NCI-H146 treated with DMSO at 0.1 percent for 48 hours (cell line): ENCODE measurements at regions not wholly inside any gene's neighbourhood (a gene's known extent, or its start where the extent isn't known, plus 50 kb on each side); places are given as distances from the start of the nearest gene placed in this dataset.
"Not testable (repeated sequence)": the region's sequence is repeated elsewhere in the genome, so short reads cannot be mapped to it uniquely, and the experiment has no call there.

Experiments used
- DNase-seq: peaks from one replicate; lab custom pipeline; 2025; ENCODE audit not compliant: unreplicated experiment; lab: John Stamatoyannopoulos, UW

DNA sequence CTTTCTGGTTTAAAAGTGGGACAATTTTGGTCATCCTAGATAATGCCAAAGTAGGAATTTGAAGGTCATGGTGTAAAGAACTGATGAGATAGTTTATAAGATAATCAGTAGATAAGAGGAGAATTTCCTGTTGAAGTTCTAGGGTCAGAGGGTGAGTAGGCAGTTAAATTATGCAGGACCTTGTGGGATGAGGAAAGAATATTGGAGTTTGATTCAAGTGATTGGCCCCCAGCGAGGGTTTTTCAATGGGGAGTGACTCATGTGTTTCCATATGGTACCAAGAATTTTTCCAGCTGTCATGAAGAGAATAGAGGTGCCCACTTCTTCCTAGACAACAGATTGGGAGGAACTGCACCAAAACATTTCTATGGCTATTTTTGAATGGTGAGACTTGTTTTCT, 940.2 kb upstream of the ZEB2 start:
- DNase-seq: no peak

DNA sequence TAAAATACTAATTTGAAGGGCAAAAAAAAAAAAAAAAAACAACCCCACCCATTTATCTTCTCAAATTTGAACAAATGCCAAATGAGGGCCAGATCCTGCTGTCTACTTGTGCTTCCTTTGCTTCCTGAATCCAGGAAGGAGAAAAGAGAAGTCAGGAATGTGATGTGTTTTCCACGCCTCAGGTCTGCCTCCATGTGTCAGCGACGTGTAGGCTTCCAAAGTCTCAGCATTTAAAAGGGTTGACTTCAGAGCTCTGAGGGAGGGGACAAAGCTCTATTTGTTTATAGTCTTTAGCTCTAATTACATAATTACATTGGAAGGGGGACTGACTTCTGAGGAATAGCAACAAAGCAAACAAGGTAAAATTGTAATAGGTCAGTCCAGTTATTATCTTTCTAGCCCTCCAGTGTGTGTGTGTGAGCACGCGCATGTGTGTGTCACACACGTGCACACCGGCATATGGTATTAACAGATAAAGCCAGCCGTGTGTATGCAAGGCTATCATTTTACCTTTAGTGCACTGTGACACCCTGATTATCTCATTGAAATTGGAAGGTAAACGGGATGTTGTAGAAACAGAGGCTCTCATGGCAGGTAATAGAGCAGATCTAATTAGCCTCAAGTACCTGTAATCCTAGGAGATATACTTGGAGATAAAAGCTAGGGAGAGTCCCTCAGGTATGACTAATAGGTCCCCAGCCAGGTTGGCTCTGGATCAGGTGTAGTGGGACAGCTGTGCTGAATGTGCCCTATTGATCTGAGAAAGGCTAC, 911.4 kb upstream of the ZEB2 start:
- DNase-seq: peak; percentile 98

DNA sequence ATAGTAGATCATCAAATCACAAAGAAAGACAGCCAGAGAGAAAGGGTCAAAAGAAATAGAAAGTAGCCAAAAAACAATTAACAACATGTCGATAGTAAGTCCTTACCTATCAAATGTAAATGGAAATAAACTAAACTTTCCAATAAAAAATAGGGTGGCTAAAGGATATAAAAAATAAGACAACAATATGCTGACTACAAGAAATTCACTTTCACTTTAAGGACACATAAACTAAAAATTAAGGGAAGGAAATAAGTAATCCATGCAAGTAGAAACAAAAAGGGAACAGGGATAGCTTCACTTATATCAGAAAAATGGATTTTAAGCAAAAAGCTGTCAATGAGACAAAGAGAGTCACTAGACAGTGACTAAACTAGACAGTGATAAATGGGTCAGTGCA, 903.9 kb upstream of the ZEB2 start:
- DNase-seq: no peak

DNA sequence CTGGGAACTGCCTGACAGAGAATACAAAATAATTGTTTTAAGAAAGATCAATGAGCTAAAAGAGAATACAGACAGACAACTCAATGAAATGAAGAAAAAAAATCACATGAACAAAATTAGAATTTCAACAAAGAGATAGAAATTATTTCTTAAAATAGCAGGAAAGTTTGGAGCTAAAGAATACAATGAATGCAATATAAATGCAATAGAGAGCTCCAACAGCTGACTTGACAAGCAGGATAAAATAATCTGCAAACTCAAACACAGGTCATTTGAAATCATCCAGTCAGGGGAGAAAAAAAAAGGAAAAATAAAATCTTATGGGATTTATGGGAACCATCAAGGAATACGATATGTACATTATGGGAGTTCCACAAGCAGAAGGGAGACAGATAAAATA, 902.7 kb upstream of the ZEB2 start:
- no peak for DNase-seq

DNA sequence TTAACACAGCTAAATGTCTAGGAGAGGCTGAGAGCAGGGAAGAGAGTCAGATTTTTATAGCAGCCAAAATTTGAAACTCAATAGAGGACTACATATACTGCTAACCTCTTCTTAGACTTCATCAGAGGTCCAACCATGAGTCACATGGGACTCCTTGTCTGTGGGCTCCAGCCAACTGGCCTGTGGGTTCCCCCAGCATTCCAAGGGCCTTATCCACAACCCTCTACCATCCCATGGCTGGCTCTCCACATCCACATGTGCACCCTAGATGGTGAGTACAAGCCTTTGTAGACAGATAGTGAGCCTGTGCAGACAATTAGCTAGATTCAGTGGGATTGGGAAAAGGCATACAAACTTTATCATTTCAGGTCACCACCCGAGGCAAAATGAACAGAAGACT, 901.9 kb upstream of the ZEB2 start:
- no peak for DNase-seq

DNA sequence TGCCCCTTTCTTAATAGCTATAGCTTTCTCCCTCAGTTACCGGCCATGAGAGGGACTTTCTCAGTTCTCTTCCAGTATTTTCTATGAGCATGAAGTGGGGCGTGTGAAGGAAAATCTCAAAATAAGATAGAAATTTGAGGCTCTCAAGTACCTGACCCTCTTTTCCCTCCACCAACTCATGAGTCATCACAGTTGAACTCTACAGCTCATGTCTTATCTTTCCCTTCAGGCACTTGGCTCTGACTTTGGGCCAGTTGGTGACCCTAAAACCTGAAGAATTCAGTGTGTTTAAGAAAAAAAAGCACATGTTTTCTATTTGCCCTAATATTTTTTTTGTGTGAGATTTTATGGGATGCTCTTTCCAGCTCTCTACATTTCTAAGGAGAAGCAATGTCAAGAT, 896.7 kb upstream of the ZEB2 start:
- DNase-seq: no peak

DNA sequence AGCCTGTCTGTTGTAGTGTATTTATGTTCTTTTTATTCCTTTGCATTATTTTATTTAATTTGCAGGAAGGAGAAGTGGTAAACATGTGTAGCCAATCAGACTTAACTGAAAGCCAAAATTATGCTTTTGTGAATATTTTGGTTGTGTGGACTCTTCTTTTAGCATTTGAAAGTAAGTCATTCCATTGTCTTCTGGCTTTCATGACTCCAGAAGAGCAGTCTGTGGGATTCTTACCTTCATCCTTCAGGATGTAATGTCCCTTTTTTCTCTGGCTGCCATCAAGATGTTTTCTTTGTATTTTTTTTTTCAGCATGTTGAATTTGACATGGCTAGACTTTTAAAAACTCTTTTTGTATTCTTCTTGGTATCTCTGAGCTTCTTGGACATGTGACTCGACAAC, 895.2 kb upstream of the ZEB2 start:
- no peak for DNase-seq

DNA sequence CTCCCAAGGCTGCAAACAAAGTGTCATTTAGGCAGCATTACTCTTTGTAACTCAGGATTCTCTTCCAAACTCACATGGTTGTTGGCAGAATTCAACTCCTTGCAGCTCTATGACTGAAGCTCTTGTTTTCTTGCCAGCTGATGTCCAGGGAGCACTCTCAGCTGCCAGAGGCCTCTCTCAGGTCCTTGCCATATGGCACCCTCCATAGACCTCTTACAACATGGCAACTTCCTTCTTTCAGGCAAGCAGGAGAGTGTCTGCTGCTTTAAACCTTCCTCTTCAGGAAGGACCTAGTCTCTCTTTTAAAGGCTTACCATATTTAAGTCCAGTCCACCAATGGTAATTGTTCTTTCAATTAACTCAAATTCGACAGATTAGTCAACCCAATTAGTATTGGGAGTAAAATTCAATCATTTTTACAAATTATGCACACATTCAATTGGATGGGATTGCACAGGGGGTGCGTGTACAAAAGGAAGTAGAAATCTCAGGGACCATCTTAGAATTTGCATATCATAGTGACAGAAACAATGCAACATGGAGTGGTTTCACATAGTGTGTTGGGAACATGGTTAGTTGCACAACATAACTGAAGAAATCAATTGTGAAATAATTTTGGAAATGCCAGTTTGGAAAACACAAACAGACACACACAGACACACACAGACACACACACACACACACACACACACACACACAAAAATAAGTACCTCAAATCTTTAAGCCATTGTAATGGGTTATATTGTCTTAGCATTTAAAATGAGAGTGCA, 893.5 kb upstream of the ZEB2 start:
- DNase-seq: no peak

DNA sequence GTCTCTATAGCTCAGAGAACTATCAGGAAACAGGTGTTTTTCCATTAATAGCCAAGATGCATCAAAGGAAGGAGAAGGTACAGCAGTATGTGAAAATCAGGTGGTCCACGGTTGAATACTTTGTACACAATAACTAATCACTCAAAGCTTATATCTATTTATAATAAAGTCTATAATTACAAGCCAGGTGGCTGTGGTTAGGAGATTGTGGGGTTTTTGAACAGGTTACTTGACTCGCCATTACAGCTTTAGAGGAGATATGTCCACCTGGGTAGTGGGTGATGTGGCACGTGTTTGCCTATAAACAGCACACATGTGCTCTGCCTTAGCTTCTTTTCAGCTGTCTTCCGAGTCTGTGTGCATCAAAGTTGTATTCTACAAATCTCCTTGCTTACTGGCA, 892.2 kb upstream of the ZEB2 start:
- DNase-seq: peak; percentile 49

DNA sequence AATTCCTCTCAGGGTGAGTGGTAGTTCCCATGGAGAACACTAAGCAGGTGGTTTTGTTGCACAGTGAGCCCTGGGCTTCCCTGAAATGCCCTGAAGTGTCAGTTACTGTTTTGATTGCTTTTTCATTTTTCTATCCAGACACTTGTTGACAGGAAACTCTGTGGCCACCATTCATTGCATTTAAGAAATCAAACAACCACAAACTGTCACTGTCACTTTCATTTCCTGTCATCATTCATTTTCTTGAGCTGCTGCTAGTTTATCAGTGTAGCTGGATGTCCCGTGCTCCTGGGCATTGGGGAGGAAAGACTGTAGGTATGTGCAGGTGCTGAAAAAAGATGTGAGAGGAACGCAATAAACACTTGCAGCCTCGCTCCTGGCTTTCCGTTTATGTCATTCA, 891.6 kb upstream of the ZEB2 start:
- DNase-seq: peak; percentile 8

DNA sequence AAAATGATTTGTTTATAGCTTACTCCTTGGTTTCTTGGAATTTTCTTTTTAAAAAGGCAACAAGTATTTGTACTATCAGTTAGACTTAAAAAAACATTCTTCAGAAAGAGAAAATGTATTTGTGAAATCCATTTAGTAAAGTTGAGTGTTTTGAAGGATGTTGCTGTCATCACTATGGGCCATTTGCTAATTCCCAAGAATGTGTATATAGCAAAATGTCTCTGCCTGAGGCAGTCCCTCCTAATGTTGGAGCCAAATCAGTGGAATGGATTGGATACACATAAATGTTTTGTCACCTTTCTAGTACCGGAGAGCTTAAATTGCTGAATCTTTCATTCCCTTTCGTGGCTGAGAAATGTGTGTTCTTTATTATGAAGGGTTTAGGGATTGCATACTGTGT, 890.2 kb upstream of the ZEB2 start:
- DNase-seq: no peak

DNA sequence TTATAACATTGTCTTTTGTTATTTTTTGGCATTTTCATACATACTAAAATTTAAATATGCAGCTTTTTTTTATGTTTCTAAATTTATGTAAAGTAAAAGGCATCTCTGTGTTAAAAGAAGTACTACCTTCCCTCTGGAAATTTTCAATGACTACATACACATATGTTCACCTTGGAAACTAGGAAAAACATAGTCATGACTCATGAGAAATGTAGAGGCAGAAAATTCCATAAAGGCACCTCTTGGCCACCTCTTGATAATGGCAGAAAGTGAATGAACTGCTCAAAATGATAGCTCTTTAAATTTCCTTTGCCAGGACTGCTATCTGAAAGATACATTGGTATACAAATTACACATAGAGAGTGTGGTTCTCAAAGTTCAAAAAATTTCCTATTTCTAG, 889.1 kb upstream of the ZEB2 start:
- no peak for DNase-seq

DNA sequence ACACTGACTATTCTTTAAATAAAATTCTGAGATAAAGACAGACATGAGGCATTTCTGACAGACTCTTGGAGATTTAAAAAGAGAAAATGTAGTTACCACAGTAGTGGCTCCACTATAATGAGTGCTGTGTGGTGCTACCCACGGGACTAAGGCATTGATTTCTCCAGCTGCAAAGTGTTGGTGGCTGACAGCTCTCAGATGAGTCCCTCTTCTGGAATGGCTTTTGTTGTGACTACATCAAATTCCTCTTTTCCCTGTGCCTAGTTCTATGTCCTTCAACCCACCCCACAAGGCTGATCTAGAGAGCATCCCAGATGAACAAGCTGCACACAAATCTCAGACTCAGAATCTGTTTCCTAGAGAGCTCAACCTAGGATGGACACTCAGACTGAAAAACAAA, 884.8 kb upstream of the ZEB2 start:
- no peak for DNase-seq

DNA sequence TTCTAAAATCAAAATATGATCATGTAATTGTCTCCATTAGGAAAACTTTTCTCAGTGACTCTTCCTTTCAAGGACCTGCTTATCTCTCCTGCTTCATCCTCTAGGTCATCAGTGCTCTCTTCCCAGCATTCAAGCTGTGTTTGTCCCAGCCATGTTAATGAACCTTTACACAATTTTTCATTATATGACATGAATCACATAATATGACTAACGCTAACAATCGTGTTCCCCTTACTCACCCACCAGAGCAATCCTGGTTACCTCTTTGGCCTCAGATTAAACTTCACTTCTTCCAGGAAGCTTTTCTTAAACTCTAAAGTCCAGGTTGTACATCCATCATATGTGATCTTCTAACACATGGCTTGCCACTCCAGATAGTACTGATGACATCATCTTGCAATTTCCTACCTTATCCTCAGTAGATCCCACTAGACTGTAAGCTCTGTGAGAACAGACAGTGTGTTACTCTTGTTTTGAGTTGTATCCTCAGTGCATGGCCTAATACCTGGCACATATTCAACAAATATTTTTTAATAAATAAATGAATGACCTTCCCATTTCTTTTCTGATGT, 882.9 kb upstream of the ZEB2 start:
- DNase-seq: no peak

DNA sequence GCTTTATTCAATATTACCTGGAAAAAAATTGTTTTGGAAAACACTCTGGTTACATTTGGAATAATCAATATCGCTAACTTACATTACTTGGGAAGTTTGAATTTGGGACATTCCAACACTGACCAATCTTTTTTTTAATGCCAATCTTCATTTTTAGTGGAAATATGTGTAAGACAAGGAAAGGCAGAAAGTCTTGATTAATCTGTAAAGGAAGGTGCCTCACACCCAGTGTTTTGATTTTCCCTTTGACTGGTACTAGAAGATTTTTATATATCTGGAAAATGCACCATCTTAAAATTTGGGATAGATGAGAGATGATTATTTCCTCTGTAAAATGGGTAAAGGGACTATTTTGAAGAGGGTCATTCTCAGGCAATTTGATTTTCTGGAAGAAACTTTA, 879.2 kb upstream of the ZEB2 start:
- no peak for DNase-seq

DNA sequence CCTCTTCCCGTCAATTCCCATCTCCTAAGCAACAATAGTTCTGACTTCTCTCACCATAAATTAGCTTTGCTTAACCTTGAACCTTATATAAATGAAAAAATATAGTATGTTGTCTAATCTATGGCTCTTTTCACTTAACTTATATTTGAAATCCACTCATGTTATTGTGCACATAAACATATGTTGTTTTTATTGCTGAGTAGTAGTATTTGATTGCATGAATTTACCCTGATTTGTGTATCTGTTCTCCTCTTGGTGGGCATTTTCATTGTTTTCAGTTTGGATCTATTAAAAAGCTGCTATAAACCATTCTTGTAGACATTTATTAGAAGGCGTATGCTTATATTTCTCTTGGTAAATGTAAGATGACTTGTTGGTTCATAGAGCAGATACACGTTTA, 874.3 kb upstream of the ZEB2 start:
- DNase-seq: no peak

DNA sequence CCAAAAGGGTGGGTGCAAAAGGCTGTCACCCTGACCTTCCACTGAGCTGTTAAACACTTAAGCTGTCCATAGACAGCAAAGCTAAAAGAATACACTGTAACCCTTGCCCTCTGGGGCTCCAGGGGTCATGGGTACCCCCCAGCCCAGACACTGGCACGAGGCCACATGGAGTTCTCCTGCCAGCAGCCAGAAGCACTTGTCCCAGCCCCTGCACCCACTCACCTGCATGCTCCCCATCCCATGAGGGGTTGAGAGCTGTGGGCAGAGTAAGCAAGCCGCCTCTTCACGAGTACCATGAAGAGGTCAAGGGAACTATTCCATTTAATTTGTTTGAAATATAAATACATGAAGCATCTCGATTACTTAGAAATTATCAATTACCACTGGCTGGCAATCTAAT, 867.1 kb upstream of the ZEB2 start:
- no peak for DNase-seq

DNA sequence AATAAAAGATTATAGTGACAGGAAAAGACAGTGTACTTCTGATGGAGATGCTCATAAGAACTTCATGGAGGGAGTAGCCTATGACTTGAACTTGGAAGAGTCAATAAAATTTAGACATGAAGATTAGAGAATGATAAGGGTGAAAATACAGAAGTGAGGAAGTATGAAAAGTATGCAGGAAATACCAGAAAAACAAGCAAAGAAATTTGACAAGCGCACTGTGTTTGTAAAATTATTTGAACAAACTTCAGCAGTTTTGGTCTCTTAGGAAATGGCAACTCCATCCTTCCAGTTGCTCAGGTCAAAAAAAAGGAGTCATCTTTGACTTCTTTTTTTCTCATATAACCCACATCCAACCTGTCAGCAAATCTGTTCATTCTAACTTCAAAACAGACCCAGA, 864.0 kb upstream of the ZEB2 start:
- no peak for DNase-seq

DNA sequence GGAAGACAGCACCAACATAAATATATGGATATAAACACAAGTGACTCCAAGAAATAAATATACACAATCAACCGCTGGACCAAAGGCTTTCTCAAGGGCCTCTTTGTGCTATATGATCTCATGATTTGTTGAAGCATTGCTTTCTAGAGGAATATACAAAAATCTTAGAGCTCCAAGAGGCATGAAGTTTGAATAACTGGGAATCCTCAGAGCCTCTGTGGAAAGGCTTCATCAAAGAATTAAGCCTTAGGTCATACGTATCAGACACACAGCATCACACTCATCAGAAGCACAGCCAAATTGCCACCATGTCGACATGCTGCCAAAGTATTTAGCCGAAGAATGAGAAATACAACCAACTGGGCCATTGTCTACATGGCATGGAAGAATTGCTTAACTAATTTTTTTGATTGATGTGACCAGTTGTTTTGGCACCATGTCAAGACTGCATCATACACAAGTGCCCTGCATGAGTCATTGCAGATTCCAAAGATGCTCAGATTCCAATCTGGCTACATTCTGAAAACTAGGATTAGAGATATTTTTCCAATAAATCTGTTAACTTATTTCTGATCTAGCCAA, 860.6 kb upstream of the ZEB2 start:
- DNase-seq: no peak

DNA sequence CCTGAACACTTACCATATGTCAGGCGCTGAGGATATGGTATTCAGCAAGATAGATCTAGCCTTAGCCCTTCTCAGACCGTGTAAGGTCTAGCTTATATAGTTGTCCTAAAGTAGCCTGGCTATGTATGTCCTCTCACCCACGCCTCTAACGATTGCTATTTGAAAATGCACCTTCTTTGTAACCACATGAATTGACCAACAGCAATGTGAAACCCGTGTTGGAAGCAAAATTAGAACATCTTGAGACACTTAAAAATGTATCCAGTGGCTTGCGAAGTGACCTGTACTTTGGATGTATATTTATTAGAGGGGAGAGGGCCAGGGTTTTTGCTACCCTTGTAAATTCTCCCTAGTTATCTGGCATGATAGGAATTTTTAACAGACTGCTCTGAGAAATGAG, 860.0 kb upstream of the ZEB2 start:
- DNase-seq: no peak

DNA sequence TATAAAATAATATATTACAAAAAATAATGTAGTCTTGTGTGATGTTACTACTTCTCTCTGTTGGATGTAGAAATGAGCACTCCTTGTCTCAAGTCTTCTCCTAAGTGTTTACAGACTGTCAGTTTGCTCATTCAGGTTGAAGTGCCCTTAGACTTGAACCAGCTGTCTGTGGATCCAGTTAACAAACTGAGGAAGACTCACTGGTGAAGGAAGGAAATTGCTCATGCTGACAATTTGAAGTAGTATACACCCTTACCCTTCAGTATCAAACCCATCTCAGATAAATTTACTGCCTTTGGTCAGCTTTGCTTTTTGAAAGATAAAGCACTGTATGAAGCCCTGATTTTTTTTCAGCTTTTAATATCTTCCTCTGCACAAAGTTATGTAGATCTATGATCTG, 854.2 kb upstream of the ZEB2 start:
- DNase-seq: no peak

DNA sequence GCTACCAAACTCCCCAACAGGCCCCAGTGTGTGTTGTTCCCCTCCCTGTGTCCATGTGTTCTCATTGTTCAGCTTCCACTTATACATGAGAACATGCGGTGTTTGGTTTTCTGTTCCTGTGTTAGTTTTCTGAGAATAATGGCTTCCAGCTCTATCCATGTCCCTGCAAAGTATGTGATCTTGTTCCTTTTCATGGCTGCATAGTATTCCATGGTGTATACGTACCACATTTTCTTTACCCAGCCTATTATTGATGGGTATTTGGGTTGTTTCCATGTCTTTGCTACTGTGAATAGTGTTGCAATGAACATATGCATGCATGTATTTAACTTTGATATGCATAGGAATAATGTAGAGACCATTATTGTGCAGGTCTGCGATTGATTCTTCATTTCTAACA, 847.4 kb upstream of the ZEB2 start:
- DNase-seq: not testable (repeated sequence)
